HG03066 (cell line): ENCODE measurements at regions not wholly inside any gene's neighbourhood (a gene's known extent, or its start where the extent isn't known, plus 50 kb on each side); places are given as distances from the start of the nearest gene placed in this dataset.

Experiments used
- ATAC-seq: cut with Tn5 transposase; IDR thresholded peaks from one replicate; pipeline ENCODE4 v1.9.1; 2021; ENCODE audit warnings: low read depth; ENCODE audit not compliant: unreplicated experiment

GRCh38 chr5:57613741-57614140 lies 131.1 kb upstream of the ACTBL2 start:
- ATAC-seq, result no peak

DNA sequence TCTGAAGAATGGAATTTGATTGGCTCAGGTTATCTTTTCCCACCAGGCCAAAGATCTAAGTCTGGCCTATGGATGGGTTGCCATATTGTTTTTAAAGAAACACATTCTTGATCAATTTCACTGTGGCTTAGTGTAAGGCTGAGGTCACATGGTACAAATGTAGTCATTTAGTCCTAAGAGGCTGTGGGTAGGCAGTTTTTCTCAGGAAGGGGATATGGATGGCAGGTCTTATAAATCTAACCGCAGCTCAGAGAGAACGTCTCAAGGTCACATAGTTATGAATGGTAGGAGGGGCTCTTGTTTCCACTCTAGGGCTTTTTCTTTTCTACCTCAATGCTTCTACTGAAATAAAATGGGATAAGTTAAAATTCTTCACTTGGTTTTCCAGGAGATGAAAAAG lies 128.6 kb upstream of the ACTBL2 start:
- no peak for ATAC-seq

DNA sequence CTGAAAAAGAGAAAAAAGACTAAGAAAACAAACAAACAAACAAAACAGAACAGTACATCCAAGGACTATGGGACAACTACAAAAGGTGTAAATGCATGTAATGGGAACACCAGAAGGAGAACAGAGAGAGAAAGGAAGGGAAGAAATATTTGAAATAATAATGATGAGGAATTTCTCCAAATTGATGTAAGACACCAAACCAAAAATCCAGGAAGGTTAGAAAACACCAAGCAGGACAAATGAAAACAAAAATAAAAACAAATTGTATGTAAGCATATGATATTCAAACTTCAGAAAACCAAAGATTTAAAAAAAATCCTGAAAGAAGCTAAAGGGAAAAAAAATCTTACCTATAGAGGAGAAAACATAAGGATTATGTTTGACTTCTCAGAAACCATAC lies 125.9 kb upstream of the ACTBL2 start:
- no peak for ATAC-seq

- no peak for ATAC-seq
Measured at GRCh38 chr5:57601996-57602395, 119.4 kb upstream of the ACTBL2 start.

DNA sequence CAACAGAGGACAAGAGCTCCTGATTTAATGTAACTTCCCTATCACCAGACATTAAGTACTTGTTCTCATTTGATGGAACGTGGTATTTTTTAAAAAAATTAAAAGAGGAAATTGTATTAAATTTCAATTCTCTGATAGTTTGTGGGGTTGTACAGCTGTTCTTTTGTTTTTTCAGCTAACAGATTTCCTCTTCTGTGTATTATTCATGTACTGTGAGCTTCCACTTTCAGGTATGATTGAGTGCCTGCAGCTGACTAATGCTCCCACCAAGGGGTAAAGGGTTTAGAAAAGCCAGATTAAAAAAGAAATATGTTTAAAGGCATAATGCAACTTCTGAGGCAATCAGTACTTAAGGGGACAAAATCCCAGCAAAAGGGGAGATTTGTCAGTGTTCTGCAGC lies 117.7 kb upstream of the ACTBL2 start:
- no peak for ATAC-seq

DNA sequence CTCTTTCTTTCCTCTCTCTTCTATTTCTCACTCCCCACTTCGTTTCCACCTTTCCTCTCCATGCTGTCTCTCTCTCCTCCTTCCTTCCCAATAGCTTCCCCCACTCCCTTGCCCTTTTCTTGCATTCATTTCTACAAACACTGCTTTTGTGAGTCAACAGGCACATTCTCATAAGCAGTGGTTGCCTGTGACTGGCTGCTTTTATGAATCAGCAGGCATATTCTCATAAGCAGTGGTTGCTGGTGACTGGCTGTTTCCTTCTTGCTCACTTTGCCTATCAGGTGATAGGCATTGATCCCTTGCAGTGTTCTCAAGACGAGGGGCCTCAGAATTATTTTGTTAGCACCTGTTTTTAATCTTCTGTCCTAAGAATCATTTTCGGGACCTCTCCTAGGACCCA lies 116.1 kb upstream of the ACTBL2 start:
- no peak for ATAC-seq

DNA sequence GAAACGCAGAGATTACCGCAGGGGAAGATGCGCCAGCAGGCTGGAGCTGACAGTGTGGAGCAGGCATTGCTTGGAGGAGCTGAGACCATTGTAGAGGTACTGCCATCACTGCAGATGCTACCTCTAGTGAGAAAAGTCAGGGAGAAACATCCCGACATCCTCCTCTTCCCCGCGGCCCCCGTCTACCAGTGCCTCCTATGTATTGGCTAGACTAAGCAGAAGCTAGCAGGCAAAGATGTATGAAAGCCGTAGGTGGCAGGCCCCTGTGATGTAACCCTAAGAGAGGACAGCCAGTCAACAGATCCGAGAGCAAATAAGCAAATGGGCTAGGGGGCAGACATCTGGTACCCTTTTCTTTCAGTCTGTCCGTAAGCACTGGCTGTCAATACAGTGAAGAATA lies 115.5 kb upstream of the ACTBL2 start:
- no peak for ATAC-seq

- ATAC-seq, result no peak
Measured at GRCh38 chr5:57595523-57595991, 112.9 kb upstream of the ACTBL2 start.

DNA sequence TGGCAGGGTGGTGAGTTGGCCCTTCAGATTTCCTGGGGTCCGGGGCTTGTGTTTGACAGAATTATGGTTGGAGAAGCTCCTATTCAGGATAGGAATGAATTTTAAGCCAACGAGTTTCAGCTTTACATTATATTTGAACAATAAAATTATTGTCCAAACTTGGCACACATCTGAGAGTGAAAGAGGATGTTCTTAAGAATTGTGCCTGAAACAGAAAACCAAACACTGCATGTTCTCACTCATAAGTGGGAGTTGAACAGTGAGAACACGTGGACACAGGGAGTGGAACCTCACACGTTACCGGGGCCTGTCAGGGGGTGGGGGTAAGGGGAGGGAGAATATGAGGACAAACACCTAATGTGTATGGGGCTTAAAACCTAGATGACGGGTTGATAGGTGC lies 111.8 kb upstream of the ACTBL2 start:
- no peak for ATAC-seq

- no peak for ATAC-seq
Measured at GRCh38 chr5:57592236-57592635, 109.6 kb upstream of the ACTBL2 start.

DNA sequence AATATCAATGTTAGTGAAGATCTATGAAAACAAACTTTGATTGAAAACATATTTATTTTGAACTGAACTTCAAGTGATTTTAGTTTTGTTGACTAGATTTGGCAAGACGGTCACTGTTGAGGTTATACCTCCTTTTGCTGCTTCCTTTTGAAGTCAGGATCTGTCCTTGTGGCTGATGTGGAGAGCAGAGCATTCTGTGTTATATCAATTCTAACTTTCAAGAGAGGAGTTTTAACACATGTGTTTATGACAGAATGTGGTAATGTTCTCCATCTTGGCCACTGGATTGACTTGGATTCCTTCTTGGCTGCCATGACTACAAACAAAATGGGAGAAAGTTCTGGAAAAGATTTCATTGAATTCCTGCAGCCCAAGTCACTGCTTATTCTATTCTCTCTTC lies 104.0 kb upstream of the ACTBL2 start:
- ATAC-seq, result no peak

DNA sequence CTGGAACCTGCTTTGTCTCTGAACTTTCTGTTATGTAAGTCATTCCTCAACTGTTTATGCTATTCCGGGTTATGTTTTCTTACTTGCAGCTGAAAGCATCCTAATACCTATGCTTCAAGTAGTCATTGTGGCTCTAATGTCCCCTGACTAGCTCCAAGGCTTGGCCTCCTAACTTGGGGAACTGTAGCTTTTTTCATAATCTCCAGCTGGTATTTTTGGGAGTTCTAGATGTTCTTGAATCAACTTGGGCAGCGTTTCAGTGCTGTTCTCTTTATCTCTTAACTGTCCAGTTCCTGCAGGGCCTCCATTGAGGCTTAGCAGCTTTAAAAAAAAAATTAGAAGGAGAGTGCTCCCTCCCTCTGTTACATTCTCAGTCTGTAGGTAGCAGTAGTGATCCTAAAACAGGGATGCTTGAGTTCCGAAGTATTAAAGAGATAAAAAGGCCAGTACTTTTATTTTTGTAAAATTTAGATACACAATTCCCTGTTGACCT lies 100.0 kb upstream of the ACTBL2 start:
- ATAC-seq, result no peak

- no peak for ATAC-seq
Measured at GRCh38 chr5:57581772-57582171, 99.2 kb upstream of the ACTBL2 start.

DNA sequence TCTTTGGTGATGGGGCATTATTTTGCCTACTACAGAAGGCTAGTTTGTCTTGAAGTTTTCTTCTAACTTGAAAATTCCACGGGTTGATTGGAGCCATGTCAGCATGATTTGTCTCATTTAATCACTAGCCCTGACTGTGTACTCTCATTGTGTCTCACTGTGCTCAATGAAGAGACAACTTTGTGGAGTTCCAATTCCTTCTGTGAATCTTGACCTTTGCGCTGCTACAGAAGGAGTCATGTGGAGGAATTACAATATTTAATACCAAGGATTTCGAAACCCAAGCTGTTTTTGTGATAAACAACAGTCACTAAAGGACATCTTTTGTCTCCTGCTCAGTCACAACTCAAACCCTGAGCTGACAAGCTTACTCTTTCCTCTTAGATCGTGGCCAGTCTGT lies 98.6 kb upstream of the ACTBL2 start:
- no peak for ATAC-seq

DNA sequence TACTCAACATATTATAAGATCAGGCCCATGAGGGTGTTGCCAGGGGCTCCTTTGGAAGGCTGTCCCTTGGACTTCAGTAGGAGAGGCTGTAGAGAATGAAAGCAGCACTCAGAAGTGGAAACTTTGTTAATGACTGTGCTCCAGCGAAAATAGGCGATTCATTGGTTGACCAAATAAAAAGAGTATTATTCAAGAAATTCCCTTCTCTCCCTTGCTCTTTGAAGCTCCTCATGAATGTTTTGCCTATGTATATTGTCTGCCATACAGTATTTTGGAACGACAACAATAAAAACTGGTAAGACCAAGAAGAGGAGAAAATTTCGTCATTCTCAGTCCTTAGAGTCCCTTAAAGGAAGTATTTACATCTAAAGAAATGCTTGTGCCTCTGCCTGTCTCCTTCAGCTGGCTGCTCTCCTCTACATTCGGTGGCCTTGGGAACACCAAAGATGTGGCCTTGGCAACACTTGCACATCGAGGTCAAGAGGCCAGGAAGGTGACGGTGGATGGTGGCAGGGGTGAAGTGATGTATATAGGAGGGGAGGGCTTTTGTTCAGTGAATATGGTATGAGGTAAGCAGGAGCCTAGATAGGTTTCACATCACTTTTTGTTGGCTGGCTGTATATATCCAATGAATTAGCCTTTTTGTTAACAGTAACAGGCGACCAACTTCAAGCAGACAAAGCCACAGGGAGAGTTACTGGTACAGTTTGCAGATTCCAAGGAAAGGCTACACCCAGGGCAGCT lies 95.0 kb upstream of the ACTBL2 start:
- ATAC-seq, result no peak

DNA sequence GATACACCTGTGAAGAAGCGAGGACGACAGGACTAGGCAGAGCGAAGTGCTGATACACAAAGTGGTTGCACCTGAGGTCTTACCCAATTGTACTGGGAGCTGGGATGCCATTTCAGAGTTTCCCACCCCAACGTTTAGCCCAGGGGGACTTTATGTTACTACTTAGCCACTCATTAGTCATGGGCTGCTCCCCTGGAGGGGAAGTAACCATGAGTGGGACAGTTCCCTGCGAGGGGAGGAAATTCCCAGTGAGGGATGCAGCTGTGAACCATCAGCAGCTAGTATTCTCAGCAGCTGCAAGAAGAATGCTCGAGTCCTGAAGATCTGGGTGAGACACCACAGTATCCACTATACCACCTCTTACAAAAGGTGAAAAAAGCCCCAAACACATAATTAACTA lies 93.7 kb upstream of the ACTBL2 start:
- ATAC-seq, result no peak

DNA sequence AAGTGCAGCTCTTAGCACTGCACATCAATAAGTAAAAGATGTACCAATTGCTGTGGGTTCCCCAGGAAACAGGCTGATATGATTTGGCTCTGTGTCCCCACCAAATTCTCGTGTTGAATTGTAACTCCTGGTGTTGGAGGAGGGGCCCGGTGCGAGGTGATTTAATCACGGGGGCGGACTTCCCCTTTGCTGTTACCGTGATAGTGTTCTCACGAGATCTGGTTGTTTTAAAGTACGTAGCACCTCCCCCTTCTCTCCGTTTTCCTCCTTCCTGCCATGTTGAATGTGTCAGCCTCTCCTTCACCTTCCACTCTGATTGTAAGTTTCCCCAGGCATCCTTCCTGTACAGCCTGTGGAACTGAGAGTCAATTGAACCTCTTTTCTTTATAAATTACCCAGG lies 93.2 kb upstream of the ACTBL2 start:
- no peak for ATAC-seq

DNA sequence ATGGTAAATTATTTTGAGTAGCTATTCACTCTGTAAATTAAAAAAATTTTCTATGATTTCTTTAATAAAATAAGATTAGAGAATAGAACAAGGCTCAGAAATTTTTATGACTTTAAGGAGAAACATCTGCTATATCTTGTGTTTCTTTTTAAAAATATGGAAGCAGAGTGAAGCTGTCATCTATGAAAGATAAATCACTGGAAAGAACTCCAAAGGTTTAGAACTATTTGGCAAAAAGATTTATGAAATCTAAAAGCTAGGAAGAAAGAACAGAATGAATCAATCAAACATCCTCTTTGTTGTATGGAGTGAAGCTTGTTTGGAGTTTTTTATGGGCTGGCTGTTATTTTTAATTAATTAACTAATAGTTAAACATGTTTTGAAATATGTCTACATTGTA lies 89.8 kb upstream of the ACTBL2 start:
- ATAC-seq, result no peak

DNA sequence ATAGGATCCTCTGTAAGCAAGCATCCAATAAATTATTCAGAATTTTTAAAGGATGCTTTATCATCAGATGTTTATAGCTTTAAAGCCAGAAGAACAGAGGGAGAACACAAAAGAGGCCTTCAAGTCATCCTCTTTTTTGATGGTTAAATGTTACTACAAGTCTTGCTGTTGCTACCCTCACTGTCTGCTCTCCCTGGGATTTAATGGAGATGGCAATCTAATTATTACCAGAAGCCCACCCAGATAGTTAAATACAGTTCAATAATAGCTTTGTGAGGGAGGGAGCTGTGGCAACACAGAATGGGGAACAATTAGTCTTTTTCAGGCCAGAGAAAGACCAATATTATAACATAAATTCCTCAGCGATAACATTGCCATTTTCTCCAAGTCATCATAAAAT lies 87.0 kb upstream of the ACTBL2 start:
- ATAC-seq, result no peak

DNA sequence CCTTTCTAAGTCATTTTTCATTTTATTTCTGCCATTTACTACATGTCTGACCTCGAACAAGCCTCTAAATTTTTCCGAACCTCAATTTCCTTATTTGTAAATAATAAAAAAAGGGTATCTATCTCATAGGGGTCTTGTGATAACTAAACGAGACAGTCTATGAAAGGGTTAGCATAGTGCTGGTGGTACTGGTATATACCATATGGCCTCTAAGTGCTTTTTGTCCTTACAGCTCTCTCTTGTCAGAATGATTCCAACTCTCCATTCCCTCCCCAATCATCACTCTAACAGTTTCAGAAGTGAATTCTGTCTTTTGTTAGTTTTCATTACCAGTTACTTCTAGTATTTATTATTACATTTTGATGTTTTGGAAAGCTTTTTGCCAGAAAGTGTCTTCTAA lies 85.5 kb upstream of the ACTBL2 start:
- ATAC-seq, result no peak

GRCh38 chr5:57566914-57567313 lies 84.3 kb upstream of the ACTBL2 start:
- ATAC-seq, result no peak

DNA sequence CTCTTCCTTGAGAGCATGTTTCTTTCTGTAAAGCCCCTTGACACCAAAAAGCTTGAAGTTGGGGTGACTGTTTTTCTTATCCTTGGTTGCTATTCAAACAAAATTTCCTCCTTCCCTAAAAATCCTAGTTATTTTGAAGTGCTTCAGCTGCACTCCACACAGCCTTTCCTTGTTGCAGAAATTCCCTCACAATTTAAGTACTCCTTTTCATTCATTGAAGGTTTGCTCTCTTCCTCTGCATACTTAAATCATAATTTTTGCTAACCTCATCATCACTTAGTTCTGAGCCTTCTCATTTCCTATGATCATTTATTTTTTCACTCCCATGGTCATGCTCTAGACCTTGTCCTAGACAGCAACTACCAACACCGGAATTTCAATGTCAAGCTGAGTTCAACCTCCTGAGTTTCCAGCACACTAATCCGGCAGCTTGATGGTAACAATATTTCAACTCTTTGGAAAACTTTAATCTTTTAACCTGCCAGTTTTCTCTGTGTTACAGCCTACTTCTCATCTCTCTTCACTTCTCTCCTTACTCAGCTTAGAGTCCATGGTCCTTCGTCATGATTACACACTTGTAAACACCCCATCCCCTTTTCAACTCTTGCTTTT lies 78.7 kb upstream of the ACTBL2 start:
- ATAC-seq, result no peak
